ENCODE measurements at regions not wholly inside any gene's neighbourhood (a gene's known extent, or its start where the extent isn't known, plus 50 kb on each side); places are given as distances from the start of the nearest gene placed in this dataset.

DNA sequence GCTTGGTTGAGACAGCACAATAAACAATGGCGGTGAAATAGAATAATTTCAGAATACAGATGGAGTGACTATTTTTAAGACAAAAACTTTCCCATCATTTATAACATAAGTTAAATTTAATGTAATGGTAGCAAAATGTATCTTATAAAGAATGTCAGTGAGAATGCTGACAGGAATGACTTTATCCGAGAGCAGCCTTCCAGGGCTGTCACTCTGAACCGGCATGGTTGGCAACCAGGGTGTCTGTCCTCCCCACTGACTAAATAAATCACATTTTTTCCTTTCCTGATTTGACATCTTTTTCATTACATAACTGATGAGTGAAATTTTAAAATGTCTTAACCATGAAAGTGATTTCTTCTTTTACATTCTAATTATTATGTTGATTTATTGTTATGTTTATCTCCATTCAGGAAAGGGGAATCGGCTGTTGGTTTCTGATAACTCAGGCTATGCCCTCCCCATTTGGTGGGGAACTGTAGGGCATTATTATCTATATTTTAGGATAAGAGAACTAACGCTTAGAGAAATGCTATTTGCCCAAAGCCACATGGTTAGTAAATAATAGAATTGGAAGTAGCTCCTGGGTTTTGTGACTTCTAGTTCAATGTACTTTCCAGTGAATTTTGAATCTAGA lies 109.2 kb upstream of the OGFRL1 start:
- DNase-seq: no peak
- H3K4me3 ChIP-seq (ENCODE audit: insufficient read depth, low read depth, low read length): no peak overlapping the region
- H3K27me3 ChIP-seq (ENCODE audit: control insufficient read depth, insufficient read depth, low read length): no peaks in the 10 kb centered on the region
- H3K36me3 ChIP-seq (replicated peaks; ENCODE audit: control insufficient read depth, insufficient read depth, low read length): no peaks in the 10 kb centered on the region

DNA sequence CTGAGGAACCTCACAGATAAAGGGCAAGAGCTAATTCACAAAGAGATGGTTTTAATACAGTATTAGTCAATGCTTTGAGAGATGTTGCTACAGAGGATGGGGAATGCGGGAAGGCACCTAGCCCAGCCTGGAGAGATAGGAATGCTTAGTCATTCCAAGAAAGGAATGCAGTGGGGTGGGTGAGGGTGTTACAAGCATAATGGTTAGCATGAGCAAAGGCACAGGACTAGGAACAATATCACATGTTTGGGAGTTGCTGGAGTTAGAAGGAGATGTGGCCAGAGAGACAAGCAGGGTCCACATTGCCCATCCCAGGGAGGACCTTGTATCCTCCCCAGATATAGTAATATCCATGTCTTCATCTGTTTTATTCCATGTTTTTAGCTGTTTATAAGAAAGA lies 107.0 kb upstream of the OGFRL1 start:
- H3K36me3 ChIP-seq (replicated peaks; ENCODE audit: control insufficient read depth, insufficient read depth, low read length): no peaks in the 10 kb centered on the region
- no peak overlapping the region for H3K4me3 ChIP-seq (ENCODE audit: insufficient read depth, low read depth, low read length)
- no peaks in the 10 kb centered on the region for H3K27me3 ChIP-seq (ENCODE audit: control insufficient read depth, insufficient read depth, low read length)
- peak; percentile 31 for DNase-seq

DNA sequence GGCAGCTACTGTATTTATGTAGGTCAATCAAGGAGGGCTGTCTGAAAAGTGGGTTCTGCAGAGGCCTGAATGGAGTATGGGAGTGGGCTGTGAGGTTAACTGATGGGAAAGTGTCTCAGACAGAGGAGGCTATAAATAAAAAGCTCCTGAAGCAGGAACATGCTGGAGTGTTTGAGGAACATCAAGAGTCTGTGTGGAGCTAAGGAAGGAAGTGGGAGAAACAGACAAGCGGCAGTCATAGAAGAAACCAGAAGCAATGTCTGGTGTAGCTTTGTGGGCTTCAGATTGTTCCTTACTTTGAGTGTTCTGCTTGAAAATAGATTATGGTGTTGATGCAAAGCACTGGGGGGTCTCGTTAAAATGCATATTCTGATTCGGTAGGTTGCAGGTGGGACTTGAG lies 101.5 kb upstream of the OGFRL1 start:
- Histone ChIP-seq H3K27me3 (ENCODE audit: control insufficient read depth, insufficient read depth, low read length) (no peaks in the 10 kb centered on the region), H3K36me3 (replicated peaks; ENCODE audit: control insufficient read depth, insufficient read depth, low read length) (no peaks in the 10 kb centered on the region), H3K4me3 (ENCODE audit: insufficient read depth, low read depth, low read length) (no peak overlapping the region)
- DNase-seq: no peak

DNA sequence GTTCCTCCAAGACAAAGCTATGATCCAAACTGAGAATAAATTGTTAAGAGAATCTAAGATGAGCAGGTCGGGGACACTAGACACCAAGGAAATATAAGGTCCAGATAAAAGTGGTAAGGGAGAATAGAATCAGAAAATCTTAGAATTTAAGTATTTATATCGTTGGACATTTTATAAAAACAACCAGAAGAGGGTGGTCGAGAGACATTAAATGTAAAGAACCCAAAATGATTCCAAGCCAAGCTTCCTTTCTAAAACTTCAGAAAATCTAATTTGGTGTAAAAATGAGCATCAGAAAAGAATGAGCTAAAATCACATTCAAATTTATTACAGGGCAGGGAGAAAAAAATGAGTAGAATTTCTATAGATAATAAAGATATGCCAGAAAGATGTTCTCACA lies 97.8 kb upstream of the OGFRL1 start:
- no peak for DNase-seq
- Histone ChIP-seq H3K36me3 (replicated peaks; ENCODE audit: control insufficient read depth, insufficient read depth, low read length) (no peaks in the 10 kb centered on the region), H3K27me3 (ENCODE audit: control insufficient read depth, insufficient read depth, low read length) (no peaks in the 10 kb centered on the region), H3K4me3 (ENCODE audit: insufficient read depth, low read depth, low read length) (no peak overlapping the region)

DNA sequence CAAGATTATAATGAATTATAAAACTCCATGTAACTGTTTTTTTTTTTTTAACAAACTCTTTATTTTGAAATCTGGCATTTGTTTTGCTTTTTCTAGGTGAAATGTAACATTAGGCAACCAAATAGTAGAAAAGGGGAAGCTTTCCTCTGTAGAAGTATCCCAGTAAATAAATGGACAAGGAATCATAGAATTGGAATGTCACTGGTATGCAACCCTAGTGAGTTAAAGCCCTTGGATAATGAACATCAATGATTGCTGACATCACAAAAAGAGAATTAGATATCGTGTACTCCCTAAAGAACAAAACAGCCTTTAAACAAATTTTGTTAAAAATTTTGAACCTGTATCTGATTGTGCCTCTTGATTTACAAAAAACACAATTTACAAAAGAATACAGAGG lies 93.9 kb upstream of the OGFRL1 start:
- Histone ChIP-seq H3K27me3 (ENCODE audit: control insufficient read depth, insufficient read depth, low read length) (no peaks in the 10 kb centered on the region), H3K36me3 (replicated peaks; ENCODE audit: control insufficient read depth, insufficient read depth, low read length) (no peaks in the 10 kb centered on the region), H3K4me3 (ENCODE audit: insufficient read depth, low read depth, low read length) (no peak overlapping the region)
- DNase-seq: no peak

DNA sequence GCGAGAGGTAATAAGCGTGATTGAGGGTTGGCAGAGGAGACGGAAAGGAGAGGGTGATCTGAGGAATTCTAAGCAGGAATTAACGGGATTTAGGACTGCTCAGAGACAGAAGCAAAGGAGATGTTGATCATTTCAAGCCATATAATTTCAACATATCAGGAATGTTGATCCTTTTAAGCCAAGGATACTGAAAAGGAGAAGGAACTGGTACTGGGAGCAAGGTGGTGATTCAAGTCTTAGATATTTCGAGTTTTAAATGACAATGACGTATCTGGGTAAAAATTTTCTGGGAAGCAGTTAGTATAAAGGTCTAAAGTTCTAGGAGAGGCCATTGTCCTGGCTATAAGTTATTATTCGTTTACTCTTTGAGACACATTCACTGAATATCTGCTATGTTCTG lies 91.3 kb upstream of the OGFRL1 start:
- DNase-seq: no peak
- no peaks in the 10 kb centered on the region for H3K27me3 ChIP-seq (ENCODE audit: control insufficient read depth, insufficient read depth, low read length)
- no peaks in the 10 kb centered on the region for H3K36me3 ChIP-seq (replicated peaks; ENCODE audit: control insufficient read depth, insufficient read depth, low read length)
- no peak overlapping the region for H3K4me3 ChIP-seq (ENCODE audit: insufficient read depth, low read depth, low read length)

DNA sequence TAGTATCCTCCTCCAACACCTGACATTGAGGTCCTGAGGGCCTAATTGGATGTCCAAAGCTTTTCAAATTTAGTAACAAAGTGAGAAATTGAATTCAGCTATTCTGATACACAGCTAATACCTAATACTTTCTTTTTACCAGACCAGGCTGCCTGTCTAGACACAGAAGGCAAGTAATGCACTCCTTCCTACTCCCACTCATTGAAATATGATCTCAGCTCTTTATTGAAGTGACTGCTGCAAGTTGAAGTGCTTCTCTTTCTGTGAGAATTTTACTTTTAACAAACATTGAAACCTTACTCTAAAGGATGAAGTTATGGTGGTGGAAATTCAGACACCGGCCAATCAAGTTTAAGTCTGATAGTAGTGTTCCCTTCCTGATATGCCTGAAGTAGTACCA lies 90.8 kb upstream of the OGFRL1 start:
- no peak for DNase-seq
- no peaks in the 10 kb centered on the region for H3K27me3 ChIP-seq (ENCODE audit: control insufficient read depth, insufficient read depth, low read length)
- no peaks in the 10 kb centered on the region for H3K36me3 ChIP-seq (replicated peaks; ENCODE audit: control insufficient read depth, insufficient read depth, low read length)
- no peak overlapping the region for H3K4me3 ChIP-seq (ENCODE audit: insufficient read depth, low read depth, low read length)

DNA sequence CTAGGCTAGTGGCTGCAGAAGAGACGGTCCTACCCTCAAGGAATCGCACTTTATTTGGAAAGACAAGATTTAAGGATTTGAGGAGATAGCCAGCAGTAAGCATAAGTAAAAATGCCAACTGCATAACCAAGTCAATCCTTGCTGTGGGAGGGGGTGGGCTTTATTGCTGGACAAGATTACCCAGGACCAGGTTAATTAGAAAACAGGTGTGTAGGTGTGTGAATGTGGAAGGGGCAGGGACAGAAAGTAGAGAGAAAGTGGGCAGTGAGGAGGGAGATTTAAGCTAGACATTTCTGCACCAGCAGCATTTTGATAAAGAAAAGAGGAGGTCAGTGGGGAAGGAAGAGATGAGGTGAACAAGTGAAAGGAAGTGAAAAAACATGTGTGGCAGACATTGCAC lies 89.7 kb upstream of the OGFRL1 start:
- H3K36me3 ChIP-seq (replicated peaks; ENCODE audit: control insufficient read depth, insufficient read depth, low read length): no peaks in the 10 kb centered on the region
- H3K27me3 ChIP-seq (ENCODE audit: control insufficient read depth, insufficient read depth, low read length): no peaks in the 10 kb centered on the region
- no peak overlapping the region for H3K4me3 ChIP-seq (ENCODE audit: insufficient read depth, low read depth, low read length)

DNA sequence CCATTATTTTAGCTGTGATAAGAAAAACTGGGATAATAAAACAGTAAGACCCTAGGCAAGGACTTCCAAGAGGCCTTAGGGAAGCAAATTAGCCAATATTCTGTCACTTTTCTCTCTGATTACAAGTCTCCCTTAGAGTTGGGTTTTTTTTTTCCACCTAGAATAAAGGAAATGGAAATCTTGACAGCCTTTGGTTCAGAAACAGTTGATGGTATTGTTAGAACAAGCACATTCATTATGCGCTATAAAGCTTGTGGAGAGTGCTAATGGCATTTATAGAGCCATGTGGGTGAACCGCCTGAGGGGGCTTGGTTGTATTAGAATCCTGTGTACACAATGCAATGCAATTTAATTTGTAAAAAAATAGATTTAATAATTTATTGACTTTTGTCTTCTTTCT lies 88.9 kb upstream of the OGFRL1 start:
- H3K27me3 ChIP-seq (ENCODE audit: control insufficient read depth, insufficient read depth, low read length): no peaks in the 10 kb centered on the region
- H3K36me3 ChIP-seq (replicated peaks; ENCODE audit: control insufficient read depth, insufficient read depth, low read length): no peaks in the 10 kb centered on the region
- H3K4me3 ChIP-seq (ENCODE audit: insufficient read depth, low read depth, low read length): no peak overlapping the region
- no peak for DNase-seq

More for the DNA sequence above, 89.7 kb upstream of the OGFRL1 start:
- DNase-seq: no peak

DNA sequence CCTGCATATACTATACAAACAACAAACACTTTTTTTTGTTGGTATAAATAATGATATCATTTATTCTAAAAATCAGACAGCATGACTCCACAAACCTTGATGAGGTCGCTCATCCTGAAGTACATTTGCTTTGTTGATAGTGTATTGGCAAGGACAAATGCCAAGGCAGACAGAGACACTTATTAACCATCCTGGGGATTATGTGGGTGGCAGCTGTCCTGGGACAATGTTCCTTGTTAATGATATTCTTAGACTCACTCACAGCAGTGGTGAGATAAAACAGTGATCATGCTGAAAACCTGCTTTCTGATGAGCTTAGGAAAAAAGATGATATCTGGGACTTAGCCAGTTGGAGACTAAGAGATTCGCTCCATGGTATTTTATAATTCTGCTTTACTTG lies 85.4 kb upstream of the OGFRL1 start:
- H3K4me3 ChIP-seq (ENCODE audit: insufficient read depth, low read depth, low read length): no peak overlapping the region
- H3K27me3 ChIP-seq (ENCODE audit: control insufficient read depth, insufficient read depth, low read length): no peaks in the 10 kb centered on the region
- DNase-seq: no peak
- no peaks in the 10 kb centered on the region for H3K36me3 ChIP-seq (replicated peaks; ENCODE audit: control insufficient read depth, insufficient read depth, low read length)

DNA sequence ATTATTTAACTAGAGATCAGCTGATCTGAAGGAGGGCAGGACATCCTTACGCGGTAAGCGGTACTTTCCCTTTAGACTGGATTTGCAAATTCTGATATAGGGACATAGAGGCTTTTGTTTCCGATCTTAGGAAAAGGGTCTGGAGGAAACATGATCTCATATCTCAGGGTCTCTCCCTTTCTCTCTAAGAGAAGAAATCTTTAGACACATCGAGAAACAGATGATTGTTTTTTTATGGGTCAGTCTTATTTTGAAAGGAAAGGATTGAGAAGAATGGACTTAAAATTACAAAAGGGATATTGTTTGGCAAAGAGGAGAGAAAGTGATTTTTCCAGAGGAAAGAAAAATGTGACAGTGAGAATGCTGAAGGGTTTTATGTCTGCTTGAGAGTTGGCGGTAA lies 83.9 kb upstream of the OGFRL1 start:
- DNase-seq: no peak
- Histone ChIP-seq H3K4me3 (ENCODE audit: insufficient read depth, low read depth, low read length) (no peak overlapping the region), H3K36me3 (replicated peaks; ENCODE audit: control insufficient read depth, insufficient read depth, low read length) (no peaks in the 10 kb centered on the region), H3K27me3 (ENCODE audit: control insufficient read depth, insufficient read depth, low read length) (no peaks in the 10 kb centered on the region)

DNA sequence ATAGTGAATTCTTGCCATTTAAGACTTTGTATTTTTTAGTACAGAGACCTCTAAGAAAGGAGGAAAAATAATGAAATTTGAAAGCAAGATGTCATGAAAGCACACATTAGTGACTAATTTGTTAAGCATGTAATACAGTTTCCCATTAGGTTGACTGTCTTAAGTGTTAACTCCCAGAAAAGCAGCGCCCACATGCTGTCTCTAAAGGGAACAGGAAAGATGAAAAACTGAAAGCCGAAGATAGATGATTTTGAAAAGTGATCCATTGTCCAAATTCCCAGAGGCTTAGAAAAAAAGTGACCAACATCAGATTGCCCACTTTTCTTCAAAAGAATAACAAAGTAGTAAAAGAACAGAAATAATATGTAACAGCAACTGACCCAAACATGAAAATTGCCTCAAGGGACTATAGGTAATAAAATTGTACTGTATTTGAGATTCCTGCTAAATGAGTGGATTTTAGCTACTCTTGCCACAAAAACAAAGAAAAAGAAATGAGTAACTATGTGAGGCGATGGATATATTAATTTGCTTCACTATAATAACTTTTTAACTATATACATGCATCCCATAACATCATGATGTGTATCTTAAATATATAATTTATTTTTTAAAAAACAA lies 83.2 kb upstream of the OGFRL1 start:
- no peak overlapping the region for H3K4me3 ChIP-seq (ENCODE audit: insufficient read depth, low read depth, low read length)
- H3K27me3 ChIP-seq (ENCODE audit: control insufficient read depth, insufficient read depth, low read length): no peaks in the 10 kb centered on the region
- DNase-seq: no peak
- H3K36me3 ChIP-seq (replicated peaks; ENCODE audit: control insufficient read depth, insufficient read depth, low read length): no peaks in the 10 kb centered on the region

DNA sequence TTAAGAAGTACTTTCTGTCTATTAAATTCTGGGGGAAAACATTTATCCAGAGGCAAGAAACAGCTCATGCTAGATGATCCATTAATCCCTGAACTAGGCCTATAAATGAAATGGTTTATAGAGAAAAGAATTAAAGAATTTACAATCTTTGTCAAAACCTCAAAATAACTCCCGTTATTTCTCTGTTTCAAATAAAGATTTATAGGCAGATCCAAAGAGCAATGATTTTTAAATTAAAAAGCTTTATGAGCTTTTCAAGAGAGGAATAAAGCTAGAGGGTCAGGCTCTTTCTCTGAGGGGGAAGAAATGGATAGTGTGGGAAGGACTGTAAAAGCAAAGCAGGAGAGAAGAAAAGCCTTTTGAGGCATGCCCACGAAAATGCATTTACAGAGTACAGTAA lies 82.5 kb upstream of the OGFRL1 start:
- no peak overlapping the region for H3K4me3 ChIP-seq (ENCODE audit: insufficient read depth, low read depth, low read length)
- no peaks in the 10 kb centered on the region for H3K36me3 ChIP-seq (replicated peaks; ENCODE audit: control insufficient read depth, insufficient read depth, low read length)
- no peaks in the 10 kb centered on the region for H3K27me3 ChIP-seq (ENCODE audit: control insufficient read depth, insufficient read depth, low read length)
- DNase-seq: no peak

DNA sequence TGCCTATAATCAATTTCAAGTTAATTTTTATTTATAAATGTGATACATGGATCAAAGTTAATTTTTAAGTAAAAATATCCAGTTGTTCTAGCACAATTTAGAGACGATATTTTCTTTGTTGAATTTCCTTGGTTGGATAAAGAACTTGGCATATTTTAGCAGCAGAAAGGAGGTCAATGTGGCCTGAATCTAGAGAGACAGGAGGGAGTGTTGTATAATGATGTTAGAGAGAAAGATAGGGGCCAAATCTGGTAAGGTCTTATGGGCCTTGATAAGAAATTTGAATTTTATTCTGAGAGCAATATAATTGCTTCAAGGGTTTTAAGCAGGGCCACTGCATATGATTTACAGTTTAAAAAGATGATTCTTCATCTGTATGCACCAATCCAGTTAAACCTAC lies 79.4 kb upstream of the OGFRL1 start:
- no peak for DNase-seq
- no peaks in the 10 kb centered on the region for H3K36me3 ChIP-seq (replicated peaks; ENCODE audit: control insufficient read depth, insufficient read depth, low read length)
- no peak overlapping the region for H3K4me3 ChIP-seq (ENCODE audit: insufficient read depth, low read depth, low read length)
- no peaks in the 10 kb centered on the region for H3K27me3 ChIP-seq (ENCODE audit: control insufficient read depth, insufficient read depth, low read length)

DNA sequence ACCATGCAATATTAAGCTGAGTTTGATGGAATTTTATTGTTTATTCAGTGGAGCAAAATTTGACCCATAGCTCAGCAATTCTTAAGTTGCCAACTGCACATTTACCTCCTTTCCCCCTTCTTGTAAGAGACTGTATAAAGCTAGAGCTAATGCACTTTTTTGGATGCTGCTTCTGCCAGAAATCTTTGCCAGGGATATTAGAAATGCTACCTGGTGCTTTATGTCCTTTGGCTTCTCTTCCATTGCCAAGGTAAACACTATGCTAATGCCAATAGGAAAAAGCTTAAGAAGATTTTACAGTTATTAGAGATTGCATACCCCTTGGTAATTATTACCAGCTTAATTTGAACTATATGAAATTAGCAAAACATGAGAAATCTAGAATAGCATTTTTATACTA lies 79.0 kb upstream of the OGFRL1 start:
- H3K27me3 ChIP-seq (ENCODE audit: control insufficient read depth, insufficient read depth, low read length): no peaks in the 10 kb centered on the region
- H3K36me3 ChIP-seq (replicated peaks; ENCODE audit: control insufficient read depth, insufficient read depth, low read length): no peaks in the 10 kb centered on the region
- H3K4me3 ChIP-seq (ENCODE audit: insufficient read depth, low read depth, low read length): no peak overlapping the region
- DNase-seq: no peak

DNA sequence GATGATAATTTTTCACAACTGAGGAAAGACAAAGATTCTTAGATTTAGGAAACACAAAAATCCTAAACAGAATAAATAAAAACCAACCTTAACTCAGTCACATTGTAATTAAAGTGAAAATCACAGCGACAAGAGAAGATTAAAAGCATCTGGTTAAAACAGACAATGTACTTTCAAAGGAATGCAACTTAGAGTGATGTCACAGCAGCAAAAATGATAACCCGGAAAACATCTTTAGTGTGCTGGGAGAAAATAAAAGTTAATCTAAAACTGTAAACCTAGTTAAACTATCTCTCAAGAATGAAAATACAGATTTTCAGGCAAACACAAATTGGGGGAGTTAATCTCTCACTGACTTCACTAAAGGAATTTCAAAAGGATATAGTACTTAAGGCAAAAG lies 76.8 kb upstream of the OGFRL1 start:
- Histone ChIP-seq H3K4me3 (ENCODE audit: insufficient read depth, low read depth, low read length) (no peak overlapping the region), H3K27me3 (ENCODE audit: control insufficient read depth, insufficient read depth, low read length) (no peaks in the 10 kb centered on the region), H3K36me3 (replicated peaks; ENCODE audit: control insufficient read depth, insufficient read depth, low read length) (no peaks in the 10 kb centered on the region)
- no peak for DNase-seq
